Neuronal stem cell (in vitro differentiated cells): ENCODE measurements at regions not wholly inside any gene's neighbourhood (a gene's known extent, or its start where the extent isn't known, plus 50 kb on each side); places are given as distances from the start of the nearest gene placed in this dataset.

Experiments used
- DNase-seq: peaks from one replicate; pipeline ENCODE4 v3.0.0-alpha.2; 2013; ENCODE audit warnings: low spot score
- H2AFZ ChIP-seq: one replicate; pipeline ENCODE4 v1.6.1; 2013; ENCODE audit warnings: mild to moderate bottlenecking, low read length, inconsistent platforms
- H2AK5ac ChIP-seq: 2 replicates; pipeline ENCODE4 v1.6.1; 2013; ENCODE audit warnings: low read depth, mild to moderate bottlenecking, inconsistent platforms, low read length, moderate library complexity, mixed read lengths
- H2BK120ac ChIP-seq: 2 replicates; pipeline ENCODE4 v1.6.1; 2013; ENCODE audit warnings: low read depth, mild to moderate bottlenecking, inconsistent platforms, low read length, moderate library complexity, mixed read lengths
- H2BK12ac ChIP-seq: one replicate; pipeline ENCODE4 v1.6.1; 2013; ENCODE audit warnings: low read length, inconsistent platforms
- H2BK15ac ChIP-seq: 2 replicates; pipeline ENCODE4 v1.6.1; 2013; ENCODE audit warnings: mild to moderate bottlenecking, low read length, inconsistent platforms, mixed read lengths
- H2BK5ac ChIP-seq: one replicate; pipeline ENCODE4 v1.6.1; 2013; ENCODE audit warnings: inconsistent platforms, mild to moderate bottlenecking, low read length, moderate library complexity
- H3K14ac ChIP-seq: one replicate; pipeline ENCODE4 v1.6.1; 2013; ENCODE audit warnings: low read length, inconsistent platforms
- H3K18ac ChIP-seq: 2 replicates; pipeline ENCODE4 v1.6.1; 2013; ENCODE audit warnings: low read length, inconsistent platforms
- H3K23ac ChIP-seq: 2 replicates; pipeline ENCODE4 v1.6.1; 2013; ENCODE audit warnings: low read depth, mild to moderate bottlenecking, mixed read lengths, low read length, inconsistent platforms; ENCODE audit not compliant: poor library complexity
- H3K27ac ChIP-seq: replicated peaks from 3 replicates; pipeline ENCODE4 v1.5.1; 2013; ENCODE audit warnings: low read length, inconsistent platforms
- H3K27me3 ChIP-seq, 3 experiments: 2 replicates each; pipeline ENCODE4 v1.6.1; 2013; ENCODE audit warnings: low read length in 3 of 3, mild to moderate bottlenecking in 2 of 3, inconsistent platforms in 1 of 3, low read depth in 1 of 3, mixed read lengths in 1 of 3, moderate library complexity in 1 of 3; ENCODE audit not compliant: control insufficient read depth in 3 of 3, insufficient read depth in 3 of 3
- H3K36me3 ChIP-seq, 2 donors: replicated peaks in 1 of 2; 2 replicates each; pipeline ENCODE4 v1.6.1; 2013; ENCODE audit warnings: low read length in 2 of 2; ENCODE audit not compliant: control insufficient read depth in 2 of 2, insufficient read depth in 2 of 2
- H3K4ac ChIP-seq: 2 replicates; pipeline ENCODE4 v1.6.1; 2013; ENCODE audit warnings: inconsistent platforms, mild to moderate bottlenecking, low read length, moderate library complexity
- H3K4me1 ChIP-seq, 2 donors: 1 replicate in 1 of 2; 2 replicates in 1 of 2; pipeline ENCODE4 v1.6.1; 2013; ENCODE audit warnings: low read length in 2 of 2, low read depth in 1 of 2; ENCODE audit not compliant: control insufficient read depth in 2 of 2, insufficient read depth in 1 of 2
- H3K4me2 ChIP-seq: one replicate; pipeline ENCODE4 v1.6.1; 2013; ENCODE audit warnings: mild to moderate bottlenecking, low read length, inconsistent platforms; ENCODE audit not compliant: insufficient read depth, poor library complexity, severe bottlenecking
- H3K4me3 ChIP-seq, 2 donors: 2 replicates each; pipeline ENCODE4 v1.5.1; 2013; ENCODE audit warnings: low read length in 2 of 2, mild to moderate bottlenecking in 2 of 2, inconsistent platforms in 1 of 2, moderate library complexity in 1 of 2
- H3K79me1 ChIP-seq: one replicate; pipeline ENCODE4 v1.6.1; 2013; ENCODE audit warnings: low read depth, mild to moderate bottlenecking, inconsistent platforms, low read length, moderate library complexity
- H3K9ac ChIP-seq: one replicate; pipeline ENCODE4 v1.6.1; 2013; ENCODE audit warnings: mild to moderate bottlenecking, low read depth, low read length, inconsistent platforms; ENCODE audit not compliant: poor library complexity
- H3K9me3 ChIP-seq, 2 donors: replicated peaks in 1 of 2; 2 replicates each; pipeline versions ENCODE3 to v1.6.1; 2013; ENCODE audit warnings: low read length in 2 of 2, mild to moderate bottlenecking in 2 of 2, inconsistent platforms in 1 of 2, low read depth in 1 of 2, mixed read lengths in 1 of 2, moderate library complexity in 1 of 2; ENCODE audit not compliant: control insufficient read depth in 2 of 2, insufficient read depth in 1 of 2
- H4K8ac ChIP-seq: one replicate; pipeline ENCODE4 v1.6.1; 2013; ENCODE audit warnings: low read depth, mild to moderate bottlenecking, inconsistent platforms, low read length, moderate library complexity
- H4K91ac ChIP-seq: one replicate; pipeline ENCODE4 v1.6.1; 2013; ENCODE audit warnings: low read length, low read depth, mild to moderate bottlenecking, inconsistent platforms; ENCODE audit not compliant: poor library complexity
- WGBS, 2 donors: extraction: QIAGEN DNeasy Blood & Tissue Kit; methylation state at CpG; one replicate each; pipeline ENCODE4 v1.1.7; 2013; ENCODE audit warnings: missing lambda C conversion rate in 2 of 2, mixed read lengths in 1 of 2; ENCODE audit not compliant: insufficient read length in 2 of 2, insufficient replicate concordance in 1 of 2; ENCODE audit errors: extremely low coverage in 2 of 2; 5-methylcytosine and 5-hydroxymethylcytosine counted together

DNA sequence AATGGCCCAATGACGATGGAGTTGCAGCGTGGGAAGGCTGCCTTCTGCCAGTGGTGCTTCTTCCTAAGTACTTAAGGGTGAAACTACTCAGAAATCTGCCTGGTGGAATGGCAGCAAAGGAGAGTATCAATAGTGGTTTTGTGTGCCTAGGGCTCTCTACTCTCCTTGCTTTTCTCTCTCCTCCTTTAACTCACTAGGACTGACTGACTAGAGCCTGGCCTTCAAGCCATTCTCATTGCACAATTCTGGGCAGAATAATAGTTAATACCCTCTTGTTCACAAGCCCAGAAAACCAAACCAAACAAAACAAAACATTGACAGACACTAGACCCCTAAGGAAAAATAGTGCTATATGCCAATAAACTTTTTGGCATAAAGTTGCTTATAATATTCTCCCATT is 171.2 kb upstream of the PTGFR start:
- Histone ChIP-seq H3K4me2 (no peak overlapping the region), H3K36me3 (no peaks in the 10 kb centered on the region), H4K91ac (no peak overlapping the region), H3K27me3 (no peaks in the 10 kb centered on the region), H2BK15ac (no peak overlapping the region), H3K4ac (no peak overlapping the region), H3K4me1 (no peaks in the 10 kb centered on the region), H2BK12ac (no peak overlapping the region), H3K23ac (no peak overlapping the region), H3K14ac (no peak overlapping the region), H2AK5ac (no peak overlapping the region), H3K9ac (no peak overlapping the region), H3K4me3 (no peak overlapping the region), H2BK5ac (no peak overlapping the region), H2BK120ac (no peak overlapping the region), H3K18ac (no peak overlapping the region), H3K9me3 (no peaks in the 10 kb centered on the region), H4K8ac (no peak overlapping the region), H3K27ac (no peak overlapping the region), H2AFZ (no peak overlapping the region), H3K79me1 (no peaks in the 10 kb centered on the region)
- no CpG with 5 or more reads among the region's 2 CpGs for WGBS, 2 donors
- no peak for DNase-seq

DNA sequence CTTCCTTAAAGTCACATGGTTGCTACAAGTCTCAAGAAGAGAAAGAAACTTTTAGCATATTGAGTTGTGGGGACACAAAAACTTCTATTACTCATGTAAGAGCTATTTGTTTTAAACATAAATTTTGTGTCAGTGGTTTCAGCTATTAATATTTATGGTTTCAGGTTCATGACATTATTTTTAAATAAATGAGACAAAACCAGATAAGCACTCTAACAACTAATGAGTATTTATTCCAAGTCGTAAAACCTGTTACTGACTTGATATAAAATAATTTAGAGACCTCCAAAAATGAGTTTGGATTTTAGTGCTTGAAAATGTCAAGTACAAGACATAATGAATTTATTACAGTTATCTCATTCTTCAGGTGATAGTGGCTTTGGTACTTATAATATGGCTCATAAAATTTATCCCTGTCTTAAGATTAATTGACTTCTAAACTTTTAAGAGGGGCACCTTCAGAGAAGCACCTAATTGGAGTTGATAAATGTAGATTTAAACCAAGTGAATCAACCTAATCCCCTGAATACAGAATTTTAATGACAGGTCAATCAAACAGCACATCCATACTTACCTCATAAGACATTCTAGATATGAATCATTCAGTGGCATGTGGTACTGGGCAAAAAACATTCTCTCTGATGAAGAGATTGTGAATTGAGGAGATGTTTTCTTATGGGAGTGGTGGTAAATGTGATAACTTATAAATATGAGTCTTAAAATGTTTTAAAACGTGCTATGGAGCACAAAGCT is 167.7 kb upstream of the PTGFR start:
- Histone ChIP-seq H3K9ac (no peak overlapping the region), H3K9me3 (no peaks in the 10 kb centered on the region), H3K14ac (no peak overlapping the region), H3K79me1 (no peaks in the 10 kb centered on the region), H2BK5ac (no peak overlapping the region), H2BK120ac (no peak overlapping the region), H3K27me3 (no peaks in the 10 kb centered on the region), H3K4me1 (no peaks in the 10 kb centered on the region), H3K4me2 (no peak overlapping the region), H2BK15ac (no peak overlapping the region), H2BK12ac (no peak overlapping the region), H2AFZ (no peak overlapping the region), H4K8ac (no peak overlapping the region), H3K4ac (no peak overlapping the region), H4K91ac (no peak overlapping the region), H2AK5ac (no peak overlapping the region), H3K4me3 (no peak overlapping the region), H3K23ac (no peak overlapping the region), H3K36me3 (no peaks in the 10 kb centered on the region), H3K18ac (no peak overlapping the region), H3K27ac (no peak overlapping the region)
- DNase-seq: no peak
- no CpG with 5 or more reads among the region's 2 CpGs for WGBS, 2 donors

DNA sequence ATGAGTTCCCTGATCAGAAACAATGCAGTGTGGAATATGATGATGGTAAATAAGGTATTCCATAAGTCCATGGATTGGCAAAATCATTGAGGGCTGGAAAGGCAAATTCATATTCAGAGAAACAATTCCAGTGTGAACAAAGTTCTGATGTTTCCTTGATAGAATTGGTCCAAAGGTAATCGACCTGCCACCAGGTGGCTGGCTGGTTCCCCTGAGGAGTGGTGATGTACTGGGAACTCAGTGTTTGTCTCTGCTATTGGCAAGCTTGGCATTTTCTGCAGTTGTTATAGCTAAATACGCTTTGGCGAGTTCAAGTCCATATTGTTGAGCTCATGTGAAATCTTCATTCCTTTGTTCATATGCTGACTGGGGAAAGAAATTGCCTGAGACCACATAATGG is 165.5 kb upstream of the PTGFR start:
- DNase-seq: no peak
- Histone ChIP-seq H2BK15ac (no peak overlapping the region), H3K4me2 (no peak overlapping the region), H2BK12ac (no peak overlapping the region), H2BK120ac (no peak overlapping the region), H3K4ac (no peak overlapping the region), H3K18ac (no peak overlapping the region), H3K9ac (no peak overlapping the region), H3K4me3 (no peak overlapping the region), H3K27ac (no peak overlapping the region), H3K36me3 (no peaks in the 10 kb centered on the region), H2AFZ (no peak overlapping the region), H3K9me3 (no peaks in the 10 kb centered on the region), H4K8ac (no peak overlapping the region), H3K4me1 (peaks cover 0 to 1% of the 10 kb centered on the region in 2 donors), H4K91ac (no peak overlapping the region), H2BK5ac (no peak overlapping the region), H2AK5ac (no peak overlapping the region), H3K14ac (no peak overlapping the region), H3K23ac (no peak overlapping the region), H3K27me3 (no peaks in the 10 kb centered on the region), H3K79me1 (no peaks in the 10 kb centered on the region)
- no CpG with 5 or more reads among the region's 3 CpGs for WGBS, 2 donors

DNA sequence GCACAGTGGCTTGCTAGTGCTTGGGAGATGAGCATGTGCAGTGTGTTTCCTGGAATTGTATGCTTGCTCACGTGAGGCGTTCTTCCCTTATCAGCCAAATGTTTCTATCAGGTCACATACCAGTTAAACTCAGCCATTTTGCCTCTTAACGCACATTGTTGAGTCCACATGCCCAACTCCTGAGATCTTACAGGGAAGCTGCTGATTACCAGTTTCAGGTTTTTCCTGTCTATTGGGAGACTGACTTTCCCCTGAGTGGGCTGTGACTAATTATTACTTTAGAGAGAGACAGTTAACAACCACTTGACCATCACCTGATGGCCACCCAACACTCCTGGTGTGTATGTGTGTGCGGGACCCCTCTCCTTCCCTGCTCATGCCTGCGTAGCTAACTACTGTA is 161.3 kb upstream of the PTGFR start:
- H3K27me3 ChIP-seq: no peaks in the 10 kb centered on the region
- no peak overlapping the region for H2BK120ac ChIP-seq
- DNase-seq: no peak
- H3K4me2 ChIP-seq: no peak overlapping the region
- H3K36me3 ChIP-seq: no peaks in the 10 kb centered on the region
- H2AFZ ChIP-seq: no peak overlapping the region
- no peak overlapping the region for H3K18ac ChIP-seq
- no peak overlapping the region for H2BK5ac ChIP-seq
- H3K9ac ChIP-seq: no peak overlapping the region
- H3K27ac ChIP-seq: no peak overlapping the region
- no CpG with 5 or more reads among the region's 5 CpGs for WGBS, 2 donors
- peaks cover 0 to 1% of the 10 kb centered on the region in 2 donors for H3K4me1 ChIP-seq
- H3K9me3 ChIP-seq: no peaks in the 10 kb centered on the region
- no peak overlapping the region for H3K23ac ChIP-seq
- H2BK15ac ChIP-seq: no peak overlapping the region
- no peak overlapping the region for H4K8ac ChIP-seq
- no peak overlapping the region for H4K91ac ChIP-seq
- H2AK5ac ChIP-seq: no peak overlapping the region
- no peaks in the 10 kb centered on the region for H3K79me1 ChIP-seq
- no peak overlapping the region for H2BK12ac ChIP-seq
- no peak overlapping the region for H3K4ac ChIP-seq
- H3K4me3 ChIP-seq: no peak overlapping the region
- no peak overlapping the region for H3K14ac ChIP-seq
